ENCODE measurements at regions not wholly inside any gene's neighbourhood (a gene's known extent, or its start where the extent isn't known, plus 50 kb on each side); places are given as distances from the start of the nearest gene placed in this dataset.

DNA sequence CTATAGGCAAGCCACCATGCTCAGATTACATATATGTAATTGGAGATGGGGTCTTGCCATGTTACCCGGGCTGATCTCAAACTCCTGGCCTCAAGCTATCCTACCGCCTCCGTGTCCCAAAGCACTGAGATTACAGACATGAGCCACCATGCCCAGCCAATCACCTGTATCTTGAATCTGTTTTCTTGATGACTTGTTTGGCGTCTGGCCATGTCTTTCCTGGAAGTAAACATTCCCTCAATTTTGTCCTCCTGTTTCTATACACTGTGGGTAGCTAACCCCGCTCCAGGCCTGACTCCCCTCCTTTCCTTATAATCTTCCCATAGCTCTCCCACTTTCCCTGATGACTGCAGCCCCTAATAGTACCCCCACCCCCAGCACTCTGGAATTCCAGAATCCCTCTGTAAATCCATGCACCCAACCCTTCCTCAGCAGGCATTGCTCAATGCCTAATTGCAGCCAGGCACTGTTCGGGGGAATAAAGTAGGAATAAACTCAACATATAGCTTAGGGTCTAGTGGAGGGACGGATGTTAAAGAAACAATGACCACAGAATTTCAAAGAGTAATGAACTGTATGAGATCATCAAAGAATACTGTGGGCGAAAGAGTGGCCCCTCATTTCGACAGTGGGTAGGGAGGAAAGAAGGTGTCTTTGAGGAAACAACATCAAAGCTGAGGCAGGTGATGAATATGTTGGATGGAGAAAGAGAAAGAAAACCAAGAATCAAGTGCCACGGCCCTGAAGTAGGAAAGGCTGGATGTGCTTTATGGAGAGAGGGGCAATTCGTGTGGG is 161.5 kb downstream of the ADSS2 start:
- no peak overlapping the region for H2AFZ ChIP-seq (ENCODE audit: low read length)
- no peaks in the 10 kb centered on the region for H3K9me2 ChIP-seq (ENCODE audit: low read depth, low read length)
- no peak overlapping the region for H3K4me2 ChIP-seq (ENCODE audit: low read length)
- no peaks in the 10 kb centered on the region for H3K79me2 ChIP-seq (ENCODE audit: insufficient read depth, low read length)
- H3K9ac ChIP-seq (ENCODE audit: low read length) = no peak overlapping the region
- H3K27ac ChIP-seq (ENCODE audit: low read depth, low read length, poor library complexity, severe bottlenecking) = no peak overlapping the region
- TF ChIP-seq EZH2 (IDR thresholded peaks at IDR 0.05; ENCODE audit: borderline replicate concordance, low read length) = no peak
- TF ChIP-seq, protein P1, sequence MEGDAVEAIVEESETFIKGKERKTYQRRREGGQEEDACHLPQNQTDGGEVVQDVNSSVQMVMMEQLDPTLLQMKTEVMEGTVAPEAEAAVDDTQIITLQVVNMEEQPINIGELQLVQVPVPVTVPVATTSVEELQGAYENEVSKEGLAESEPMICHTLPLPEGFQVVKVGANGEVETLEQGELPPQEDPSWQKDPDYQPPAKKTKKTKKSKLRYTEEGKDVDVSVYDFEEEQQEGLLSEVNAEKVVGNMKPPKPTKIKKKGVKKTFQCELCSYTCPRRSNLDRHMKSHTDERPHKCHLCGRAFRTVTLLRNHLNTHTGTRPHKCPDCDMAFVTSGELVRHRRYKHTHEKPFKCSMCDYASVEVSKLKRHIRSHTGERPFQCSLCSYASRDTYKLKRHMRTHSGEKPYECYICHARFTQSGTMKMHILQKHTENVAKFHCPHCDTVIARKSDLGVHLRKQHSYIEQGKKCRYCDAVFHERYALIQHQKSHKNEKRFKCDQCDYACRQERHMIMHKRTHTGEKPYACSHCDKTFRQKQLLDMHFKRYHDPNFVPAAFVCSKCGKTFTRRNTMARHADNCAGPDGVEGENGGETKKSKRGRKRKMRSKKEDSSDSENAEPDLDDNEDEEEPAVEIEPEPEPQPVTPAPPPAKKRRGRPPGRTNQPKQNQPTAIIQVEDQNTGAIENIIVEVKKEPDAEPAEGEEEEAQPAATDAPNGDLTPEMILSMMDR (IDR thresholded peaks at IDR 0.05; ENCODE audit: low read length) = no peak
- no peaks in the 10 kb centered on the region for H3K27me3 ChIP-seq (ENCODE audit: insufficient read depth, low read length)
- H3K4me1 ChIP-seq (ENCODE audit: insufficient read depth, low read length, severe bottlenecking) = no peaks in the 10 kb centered on the region
- H3K36me3 ChIP-seq (ENCODE audit: insufficient read depth, low read length) = no peaks in the 10 kb centered on the region
- H4K20me1 ChIP-seq (ENCODE audit: insufficient read depth, low read length) = no peaks in the 10 kb centered on the region
- no peaks in the 10 kb centered on the region for H3F3A ChIP-seq (ENCODE audit: insufficient read depth, low read length)
- no peaks in the 10 kb centered on the region for H3K9me3 ChIP-seq (ENCODE audit: low read length)
- no peak overlapping the region for H3K4me3 ChIP-seq (ENCODE audit: low read depth, low read length, poor library complexity, severe bottlenecking)

DNA sequence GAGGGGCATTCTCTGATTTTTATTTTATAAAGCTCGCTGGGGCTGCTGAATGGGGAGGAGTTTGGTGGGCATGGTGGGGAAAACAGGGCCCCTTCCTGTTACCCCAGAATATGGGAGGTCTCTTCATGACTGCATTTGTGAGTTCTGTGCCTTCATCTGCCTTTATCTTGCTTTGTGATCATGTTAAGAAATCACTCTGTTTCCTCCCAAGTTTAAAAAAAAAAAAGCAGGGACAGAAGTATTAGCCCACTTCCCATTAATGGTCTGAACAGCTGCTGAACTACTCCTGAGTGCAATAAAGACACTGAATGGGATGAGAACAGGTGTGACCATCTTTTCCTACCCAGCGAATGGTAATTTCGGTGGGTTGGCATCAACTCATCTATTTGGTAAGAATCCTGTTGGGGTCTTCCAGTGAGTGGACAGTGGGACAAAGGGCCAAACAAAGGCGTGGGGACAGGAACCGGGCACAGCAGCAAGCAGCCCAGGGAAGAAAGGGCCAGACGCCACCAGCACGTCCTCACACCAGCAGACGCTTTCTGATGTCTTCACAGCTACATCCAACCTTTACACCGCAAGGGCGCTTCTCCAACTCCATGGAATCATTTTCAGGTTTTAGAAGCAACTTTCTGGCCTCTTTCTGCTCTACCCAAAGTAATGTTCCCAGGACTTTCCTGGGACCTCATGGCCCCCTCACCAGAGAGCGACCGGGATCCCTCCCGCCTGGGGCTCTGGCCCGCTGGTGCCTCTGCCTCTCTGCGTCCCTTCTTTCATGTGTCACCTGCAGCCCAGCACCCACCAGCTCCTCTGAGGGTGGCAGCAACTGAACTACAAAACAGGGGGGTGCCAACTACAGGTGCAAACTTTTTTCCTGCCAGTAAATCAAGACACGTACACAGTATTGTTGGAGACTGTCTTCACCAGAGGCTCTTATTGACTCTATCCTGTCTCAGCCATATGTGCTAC is 160.2 kb downstream of the ADSS2 start:
- Histone ChIP-seq H3K27me3 (ENCODE audit: insufficient read depth, low read length) (no peaks in the 10 kb centered on the region), H3K4me2 (ENCODE audit: low read length) (no peak overlapping the region), H3K4me1 (ENCODE audit: insufficient read depth, low read length, severe bottlenecking) (no peaks in the 10 kb centered on the region), H3K4me3 (ENCODE audit: low read depth, low read length, poor library complexity, severe bottlenecking) (no peak overlapping the region), H3K79me2 (ENCODE audit: insufficient read depth, low read length) (no peaks in the 10 kb centered on the region), H3K9me2 (ENCODE audit: low read depth, low read length) (no peaks in the 10 kb centered on the region), H4K20me1 (ENCODE audit: insufficient read depth, low read length) (no peaks in the 10 kb centered on the region), H3K9ac (ENCODE audit: low read length) (no peak overlapping the region), H2AFZ (ENCODE audit: low read length) (no peak overlapping the region), H3K36me3 (ENCODE audit: insufficient read depth, low read length) (no peaks in the 10 kb centered on the region), H3K9me3 (ENCODE audit: low read length) (no peaks in the 10 kb centered on the region), H3K27ac (ENCODE audit: low read depth, low read length, poor library complexity, severe bottlenecking) (no peak overlapping the region), H3F3A (ENCODE audit: insufficient read depth, low read length) (no peaks in the 10 kb centered on the region)
- TF ChIP-seq, protein P1 (IDR thresholded peaks at IDR 0.05; ENCODE audit: low read length) = no peak
- TF ChIP-seq EZH2 (IDR thresholded peaks at IDR 0.05; ENCODE audit: borderline replicate concordance, low read length) = no peak

DNA sequence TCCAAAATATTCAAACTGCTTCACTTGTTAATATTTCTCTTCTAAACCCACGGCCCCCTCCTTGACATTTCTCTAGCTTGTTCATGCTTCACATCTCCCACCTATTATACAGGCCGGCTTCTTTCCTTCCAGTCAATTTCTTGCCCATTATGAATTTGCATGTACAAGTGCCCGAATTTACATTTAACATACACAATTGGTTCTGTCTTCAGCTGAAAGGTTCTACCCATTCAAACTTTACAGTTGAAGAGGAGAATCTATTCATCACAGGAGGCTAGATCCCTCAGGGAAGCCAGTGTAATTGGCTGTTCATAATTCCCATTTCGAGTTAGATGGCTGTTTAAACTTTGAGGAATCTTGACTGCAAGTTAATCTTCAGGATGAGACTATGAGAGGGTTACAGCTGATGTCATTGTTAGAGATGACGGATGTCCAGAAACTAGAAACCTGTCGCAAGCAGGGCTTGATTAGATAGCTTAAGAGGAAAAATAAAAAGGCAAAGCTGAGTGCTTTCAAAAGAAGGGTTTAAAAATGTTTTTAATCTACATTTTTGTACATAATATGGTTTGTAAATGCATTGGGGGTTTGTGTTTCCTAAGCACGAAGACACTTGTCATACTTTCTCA is 157.0 kb downstream of the ADSS2 start:
- Histone ChIP-seq H3K4me2 (ENCODE audit: low read length) (no peak overlapping the region), H3F3A (ENCODE audit: insufficient read depth, low read length) (no peaks in the 10 kb centered on the region), H3K27ac (ENCODE audit: low read depth, low read length, poor library complexity, severe bottlenecking) (no peak overlapping the region), H3K9ac (ENCODE audit: low read length) (no peak overlapping the region), H4K20me1 (ENCODE audit: insufficient read depth, low read length) (no peaks in the 10 kb centered on the region), H3K4me3 (ENCODE audit: low read depth, low read length, poor library complexity, severe bottlenecking) (no peak overlapping the region), H3K27me3 (ENCODE audit: insufficient read depth, low read length) (no peaks in the 10 kb centered on the region), H2AFZ (ENCODE audit: low read length) (no peak overlapping the region), H3K9me2 (ENCODE audit: low read depth, low read length) (no peaks in the 10 kb centered on the region), H3K79me2 (ENCODE audit: insufficient read depth, low read length) (no peaks in the 10 kb centered on the region), H3K4me1 (ENCODE audit: insufficient read depth, low read length, severe bottlenecking) (peaks cover 4% of the 10 kb centered on the region), H3K9me3 (ENCODE audit: low read length) (no peaks in the 10 kb centered on the region), H3K36me3 (ENCODE audit: insufficient read depth, low read length) (no peaks in the 10 kb centered on the region)
- TF ChIP-seq, protein P1 (IDR thresholded peaks at IDR 0.05; ENCODE audit: low read length) = no peak
- no peak for TF ChIP-seq EZH2 (IDR thresholded peaks at IDR 0.05; ENCODE audit: borderline replicate concordance, low read length)
